Stimulated activated CD4-positive, alpha-beta T cell treated with anti-CD3 and anti-CD28 coated beads, Interleukin-12 subunit alpha, Interleukin-12 subunit beta, amount 100 ng/mL, for 48 hours (primary cell): ENCODE measurements at regions not wholly inside any gene's neighbourhood (a gene's known extent, or its start where the extent isn't known, plus 50 kb on each side); places are given as distances from the start of the nearest gene placed in this dataset.
"Not testable (repeated sequence)": the region's sequence is repeated elsewhere in the genome, so short reads cannot be mapped to it uniquely, and the experiment has no call there.

Experiments
- DNase-seq, 3 donors: peaks; one replicate each; pipeline ENCODE4 v3.0.0-alpha.2; 2020; ENCODE audit warnings: low read depth in 2 of 3, low spot score in 1 of 3

GRCh38 chr3:36075491-36075890 lies 304.8 kb upstream of the STAC start:
- DNase-seq: no peak

- no peak for DNase-seq
These were observed 303.0 kb upstream of the STAC start for GRCh38 chr3:36077320-36077719.

DNA sequence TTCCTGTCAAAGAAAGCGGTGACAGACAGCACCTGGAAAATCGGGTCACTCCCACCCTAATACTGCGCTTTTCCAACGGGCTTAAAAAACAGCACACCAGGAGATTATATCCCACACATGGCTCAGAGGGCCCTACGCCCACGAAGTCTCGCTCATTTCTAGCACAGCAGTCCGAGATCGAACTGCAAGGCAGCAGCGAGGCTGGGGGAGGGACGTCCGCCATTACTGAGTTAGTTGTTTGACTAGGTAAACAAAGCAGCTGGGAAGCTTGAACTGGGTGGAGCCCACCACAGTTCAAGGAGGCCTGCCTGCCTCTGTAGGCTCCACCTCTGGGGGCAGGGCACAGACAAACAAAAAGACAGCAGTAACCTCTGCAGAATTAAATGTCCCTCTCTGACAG lies 297.3 kb upstream of the STAC start:
- DNase-seq: not testable (repeated sequence)

DNA sequence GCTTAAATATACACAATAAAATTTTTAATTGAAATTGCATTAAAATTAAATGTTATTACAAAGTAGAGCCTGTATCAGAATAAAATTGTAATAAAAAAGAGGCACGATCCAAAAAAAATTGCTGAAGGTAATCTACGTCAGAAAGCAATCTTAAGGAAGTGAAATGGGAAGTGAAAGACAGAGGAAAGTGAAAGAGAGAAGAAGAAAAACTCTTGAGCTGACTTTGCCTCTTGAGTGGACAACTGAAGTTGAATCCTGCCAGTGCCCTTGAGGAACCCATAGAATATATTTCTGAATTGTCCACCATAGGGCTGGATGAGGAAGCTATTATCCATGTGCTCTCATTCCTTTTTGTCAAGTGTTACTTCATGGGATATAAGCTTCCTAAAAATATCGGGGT lies 285.1 kb upstream of the STAC start:
- no peak for DNase-seq

DNA sequence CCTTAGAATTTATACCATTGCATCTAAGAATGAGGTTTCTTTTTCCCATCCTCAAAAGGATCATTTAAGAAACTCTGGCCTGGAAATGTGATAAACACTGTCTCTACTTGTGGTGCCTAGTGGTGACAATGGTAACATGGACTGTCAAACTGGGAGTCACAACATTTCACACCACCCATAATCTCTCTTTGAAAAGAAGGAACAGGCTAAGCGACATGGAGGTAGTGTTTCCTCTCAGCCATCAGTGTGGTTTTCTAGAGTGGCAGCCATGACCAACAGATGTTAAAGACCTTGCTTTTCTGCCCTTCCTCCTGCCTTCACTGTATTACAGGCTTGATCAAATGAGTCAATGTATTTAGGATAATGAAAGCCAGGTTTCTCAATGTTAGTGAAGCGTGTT lies 283.1 kb upstream of the STAC start:
- no peak for DNase-seq

GRCh38 chr3:36114353-36114752 lies 266.0 kb upstream of the STAC start:
- no peak for DNase-seq

DNA sequence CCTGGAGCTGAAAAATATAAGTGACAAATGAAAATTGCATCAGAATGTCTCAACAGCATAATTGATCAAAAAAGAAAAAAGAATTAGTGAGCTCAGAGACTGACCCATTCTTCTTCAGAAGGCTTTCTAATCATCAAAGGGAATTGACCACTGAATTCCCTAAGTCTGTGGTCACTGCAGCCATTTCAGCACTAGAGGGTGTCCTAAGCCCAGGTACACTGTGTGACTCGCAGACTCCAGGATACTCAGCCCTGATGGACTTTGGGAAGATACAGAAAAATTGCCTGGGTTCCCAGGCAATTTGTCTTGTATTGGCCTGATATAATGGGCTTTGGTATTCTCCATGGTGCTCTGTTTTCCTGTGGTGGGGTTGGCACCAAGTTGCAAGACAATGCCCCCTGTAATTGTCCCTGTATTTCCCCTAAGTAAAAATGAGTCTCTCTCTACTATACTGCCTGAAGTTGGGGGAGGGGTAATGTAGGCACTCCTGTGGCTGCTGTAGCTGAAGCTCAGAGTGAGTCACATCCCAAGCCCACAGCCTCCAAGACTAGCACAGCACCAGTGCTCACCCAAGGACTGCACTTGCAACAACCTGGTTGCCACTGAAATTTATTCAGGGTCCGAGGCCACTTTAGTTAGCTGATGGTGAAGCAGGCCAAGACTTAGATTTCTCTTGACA lies 256.0 kb upstream of the STAC start:
- no peak for DNase-seq

GRCh38 chr3:36132214-36132613 lies 248.1 kb upstream of the STAC start:
- DNase-seq: no peak

DNA sequence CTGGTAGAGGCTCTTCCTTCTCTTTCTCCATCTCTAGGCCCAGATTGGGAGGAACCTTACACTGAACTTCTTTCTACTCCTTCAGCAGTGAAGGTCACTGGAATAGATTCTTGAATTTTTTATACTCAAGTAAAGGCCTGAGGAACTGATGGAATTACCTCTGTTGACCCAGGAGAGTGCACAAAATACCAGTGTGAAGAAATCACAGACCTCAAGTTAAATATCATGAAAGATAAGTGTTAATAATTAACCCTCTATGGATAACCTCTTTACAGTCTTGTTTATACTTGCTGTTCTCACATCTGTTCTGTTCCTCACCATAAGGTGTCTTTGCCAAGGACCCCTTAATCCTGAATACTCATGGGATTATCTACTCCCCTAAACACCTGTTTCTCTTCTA lies 244.4 kb upstream of the STAC start:
- DNase-seq: no peak

DNA sequence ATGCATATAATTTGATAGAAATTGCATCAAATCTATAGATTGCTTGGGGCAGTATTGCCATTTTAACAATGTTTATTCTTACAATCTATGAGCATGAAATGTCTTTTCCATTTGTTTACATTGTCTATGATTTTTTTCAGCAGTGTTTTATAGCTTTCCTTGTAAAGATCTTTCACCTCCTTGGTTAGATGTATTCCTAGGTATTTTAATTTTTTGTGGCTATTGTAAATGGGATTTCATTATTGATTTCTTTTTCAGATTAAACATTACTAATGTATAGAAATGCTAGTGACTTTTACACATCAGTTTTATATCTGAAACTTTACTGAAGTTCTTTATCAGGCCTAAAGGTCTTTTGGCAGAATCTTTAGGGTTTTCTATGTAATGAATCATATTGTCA lies 237.6 kb upstream of the STAC start:
- DNase-seq: no peak

DNA sequence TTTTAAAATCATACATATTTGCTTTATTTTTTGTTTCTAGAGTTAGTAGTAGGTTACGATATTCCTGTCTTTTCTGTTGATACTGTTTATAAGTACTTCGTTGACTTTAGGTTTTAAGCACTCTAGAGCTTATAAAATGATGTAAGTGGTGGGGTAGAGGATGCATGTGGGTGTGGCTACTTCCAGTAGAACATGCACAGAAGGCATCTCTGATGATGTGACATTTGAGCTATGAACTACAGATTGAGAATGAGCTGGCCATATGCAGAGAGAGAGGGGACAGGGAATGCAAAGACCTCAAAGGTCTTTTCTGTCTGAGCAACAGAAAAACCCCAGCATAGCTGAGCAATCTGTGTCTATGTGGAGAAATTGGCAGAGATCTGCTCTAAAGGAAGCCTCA lies 233.9 kb upstream of the STAC start:
- no peak for DNase-seq

DNA sequence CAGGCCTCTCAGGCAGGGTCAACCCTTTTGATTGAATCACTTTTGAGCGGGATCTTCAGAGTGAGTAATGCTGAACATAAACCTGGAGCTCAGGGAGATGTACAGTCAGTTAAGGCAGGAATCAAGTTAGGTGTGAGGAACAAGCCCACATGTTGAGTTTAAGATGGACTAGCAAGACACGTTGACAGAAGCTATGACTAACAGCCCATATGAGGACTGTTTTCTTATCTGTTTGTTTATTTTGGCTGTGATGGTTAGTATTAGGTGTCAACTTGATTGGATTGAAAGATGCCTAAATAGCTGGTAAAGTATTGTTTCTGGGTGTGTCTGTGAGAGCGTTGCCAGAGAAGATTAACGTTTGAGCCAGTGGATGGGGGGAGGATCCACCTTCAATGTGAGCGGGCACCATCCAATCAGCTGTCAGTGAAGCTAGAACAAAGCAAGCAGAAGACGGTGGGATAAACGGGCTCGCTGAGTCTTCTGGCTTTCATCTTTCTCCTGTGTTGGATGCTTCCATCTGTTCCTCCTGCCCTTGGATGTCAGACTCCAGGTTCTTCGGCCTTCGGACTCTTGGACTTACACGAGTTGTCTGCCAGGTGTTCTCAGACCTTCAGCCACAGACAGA lies 232.3 kb upstream of the STAC start:
- DNase-seq: no peak

GRCh38 chr3:36149447-36149865 lies 230.8 kb upstream of the STAC start:
- no peak for DNase-seq

- DNase-seq: no peak
These were observed 224.8 kb upstream of the STAC start for GRCh38 chr3:36155515-36155914.

DNA sequence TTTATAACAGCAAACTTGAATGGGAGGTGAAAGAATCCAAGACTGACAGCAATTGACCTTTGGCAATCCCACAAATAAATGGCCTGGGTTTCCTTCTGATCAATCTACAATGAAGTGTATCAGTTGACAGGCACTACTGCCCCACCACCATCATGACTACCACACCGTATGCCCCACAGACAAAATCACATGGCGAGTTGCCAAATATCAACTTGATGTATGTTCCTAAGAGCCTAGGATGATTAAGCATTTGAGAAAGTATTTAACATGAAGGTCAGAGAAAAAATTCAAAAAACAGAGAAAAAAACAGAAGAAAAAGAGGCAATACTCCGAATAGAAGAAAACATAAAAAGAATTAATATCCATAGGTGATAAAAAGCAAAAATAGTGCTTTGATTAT lies 215.9 kb upstream of the STAC start:
- DNase-seq: no peak

GRCh38 chr3:36165509-36166290 lies 214.6 kb upstream of the STAC start:
- DNase-seq: no peak

GRCh38 chr3:36166477-36166876 lies 213.8 kb upstream of the STAC start:
- DNase-seq: no peak

DNA sequence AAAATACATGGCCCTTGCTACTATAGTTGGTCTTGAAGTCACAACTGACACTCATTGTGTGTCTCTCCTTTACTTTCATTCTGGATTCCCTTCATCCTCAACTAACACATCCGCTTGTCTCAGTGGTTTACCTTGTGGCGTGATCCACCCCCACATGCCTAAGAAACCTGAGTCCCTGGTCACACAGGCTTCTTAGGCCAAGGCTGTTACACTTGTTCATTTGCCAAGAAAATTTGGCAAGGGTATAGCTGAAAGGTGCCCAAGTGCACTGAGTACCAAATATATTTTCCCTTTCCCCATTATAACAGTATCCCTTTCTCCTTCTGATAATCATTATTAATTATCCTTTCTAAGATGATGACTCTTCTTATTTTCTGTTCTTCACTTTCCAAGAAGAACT lies 207.6 kb upstream of the STAC start:
- DNase-seq: no peak

- DNase-seq: no peak
These were observed 205.0 kb upstream of the STAC start for GRCh38 chr3:36175113-36175812.

DNA sequence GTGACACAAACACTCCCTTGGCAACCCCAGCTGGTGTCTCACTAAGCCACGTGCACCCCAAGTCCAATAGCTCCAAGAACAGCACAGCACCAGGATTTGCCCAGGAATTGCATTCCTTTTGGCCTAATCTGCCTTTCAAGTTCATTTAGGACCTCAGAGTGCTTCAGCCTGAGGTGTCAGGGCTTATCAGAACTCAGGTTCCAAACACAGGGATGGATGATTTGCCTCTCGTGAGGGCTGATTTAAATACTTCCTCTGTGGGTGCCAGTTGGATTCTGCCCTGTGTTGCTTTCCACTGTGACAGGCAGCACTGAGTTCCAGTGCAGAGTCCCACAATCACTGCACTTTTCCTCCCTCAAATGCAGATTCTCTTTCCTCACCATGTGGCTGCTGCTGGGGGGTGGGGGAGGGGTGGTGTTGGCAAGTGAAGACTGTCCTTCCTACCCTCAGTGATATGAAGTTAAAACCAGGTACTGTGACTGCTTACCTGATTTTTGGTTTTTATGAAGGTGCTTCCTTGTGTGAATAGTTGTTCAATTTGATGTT lies 204.3 kb upstream of the STAC start:
- no peak for DNase-seq

GRCh38 chr3:36178018-36178417 lies 202.3 kb upstream of the STAC start:
- no peak for DNase-seq

GRCh38 chr3:36182024-36182423 lies 198.3 kb upstream of the STAC start:
- no peak for DNase-seq
